Testis (tissue), 2 donors: ENCODE measurements at regions not wholly inside any gene's neighbourhood (a gene's known extent, or its start where the extent isn't known, plus 50 kb on each side); places are given as distances from the start of the nearest gene placed in this dataset.

ENCODE experiments used
- DNase-seq: peaks from one replicate; pipeline ENCODE4 v3.0.0-alpha.2; 2019
- H3K27ac ChIP-seq, 2 donors: fragments of 200-600 bp; sonication (generic); one replicate each; pipeline ENCODE4 v1.5.1; 2019
- H3K27me3 ChIP-seq: fragments of 200-600 bp; sonication (generic); one replicate; pipeline ENCODE4 v1.5.1; 2019
- H3K36me3 ChIP-seq: fragments of 200-600 bp; sonication (generic); one replicate; pipeline ENCODE4 v1.5.1; 2017; ENCODE audit warnings: low read depth; ENCODE audit errors: missing control alignments
- H3K4me1 ChIP-seq: fragments of 200-600 bp; sonication (generic); one replicate; pipeline ENCODE4 v1.5.1; 2019
- H3K4me3 ChIP-seq, 2 donors: fragments of 200-600 bp; sonication (generic); one replicate each; pipeline ENCODE4 v1.5.1; 2017 to 2019
- H3K9me3 ChIP-seq: fragments of 200-600 bp; sonication (generic); one replicate; pipeline ENCODE4 v1.5.1; 2017
- CTCF ChIP-seq, 3 experiments: fragments of 450-650 bp in 2 of 3; fragments of 200-600 bp in 1 of 3; sonication (generic) in 1 of 3; IDR thresholded peaks; one replicate each; pipeline ENCODE4 v1.5.1; 2016 to 2019; ENCODE audit warnings: antibody characterized with exemption in 3 of 3, mild to moderate bottlenecking in 2 of 3, moderate library complexity in 1 of 3
- POLR2A ChIP-seq: fragments of 450-650 bp; IDR thresholded peaks from one replicate; pipeline ENCODE4 v1.6.1; 2017; ENCODE audit warnings: antibody characterized with exemption, mild to moderate bottlenecking, moderate library complexity
- WGBS, 2 donors: methylation state at CpG; one replicate each; pipeline ENCODE4 v1.1.5; 2018; 5-methylcytosine and 5-hydroxymethylcytosine counted together
- intact Hi-C: fragments of 100-400 bp; cut with DNase I; formaldehyde crosslinking; loops from one replicate; pipeline ENCODE4 v1.15.1; 2023; ENCODE audit warnings: low total_unique reads

- intact Hi-C loops = no loop called here
- no peaks in the 10 kb centered on the region for H3K4me1 ChIP-seq
- DNase-seq = no peak
- no peak overlapping the region for H3K4me3 ChIP-seq
- no peak overlapping the region for H3K27ac ChIP-seq
- TF ChIP-seq POLR2A = no peak
- no peak for TF ChIP-seq CTCF (IDR thresholded peaks at IDR 0.05)
- no peaks in the 10 kb centered on the region for H3K27me3 ChIP-seq
- H3K9me3 ChIP-seq = no peaks in the 10 kb centered on the region
- H3K36me3 ChIP-seq = no peaks in the 10 kb centered on the region
These were observed 583.7 kb downstream of the TRIML1 start for GRCh38 chr4:188722911-188723310.

DNA sequence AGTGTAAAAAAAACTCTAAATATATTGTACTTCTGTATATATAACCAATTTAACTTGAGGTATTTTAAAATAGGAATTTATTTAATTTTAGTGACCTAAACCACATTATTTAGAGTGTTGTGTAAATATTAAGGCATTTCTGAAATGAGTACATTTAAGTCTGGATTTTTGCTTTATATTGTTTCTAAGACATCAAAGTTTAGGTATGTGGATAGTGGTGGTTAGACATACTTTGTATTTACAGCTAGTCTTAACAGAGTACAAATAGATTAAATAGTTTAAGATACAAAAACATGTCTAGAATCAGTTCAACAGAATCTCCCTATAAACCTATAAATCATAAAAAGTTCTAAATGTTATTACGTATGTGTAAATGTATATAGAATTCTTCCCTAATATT lies 588.5 kb downstream of the TRIML1 start:
- 94 to 95% methylated on average over 1 of the region's 1 CpG for WGBS, 2 donors

GRCh38 chr4:188728359-188728758 lies 589.1 kb downstream of the TRIML1 start:
- H3K36me3 ChIP-seq = no peaks in the 10 kb centered on the region
- TF ChIP-seq POLR2A = no peak
- TF ChIP-seq CTCF (IDR thresholded peaks at IDR 0.05) = no peak
- H3K9me3 ChIP-seq = no peaks in the 10 kb centered on the region
- DNase-seq = no peak
- no peak overlapping the region for H3K4me3 ChIP-seq
- no peak overlapping the region for H3K27ac ChIP-seq
- 45 to 47% methylated on average over 1 of the region's 1 CpG for WGBS, 2 donors
- peaks cover 4% of the 10 kb centered on the region for H3K4me1 ChIP-seq
- H3K27me3 ChIP-seq = no peaks in the 10 kb centered on the region
- intact Hi-C loops = no loop called here

More for the DNA sequence above, 588.5 kb downstream of the TRIML1 start:
- H3K36me3 ChIP-seq = no peaks in the 10 kb centered on the region
- H3K27ac ChIP-seq = no peak overlapping the region
- H3K27me3 ChIP-seq = no peaks in the 10 kb centered on the region
- H3K9me3 ChIP-seq = no peaks in the 10 kb centered on the region
- no peak for DNase-seq
- intact Hi-C loops = no loop called here
- TF ChIP-seq POLR2A (no peak), CTCF (IDR thresholded peaks at IDR 0.05) (no peak)
- H3K4me3 ChIP-seq = no peak overlapping the region
- H3K4me1 ChIP-seq = peaks cover 4% of the 10 kb centered on the region

DNA sequence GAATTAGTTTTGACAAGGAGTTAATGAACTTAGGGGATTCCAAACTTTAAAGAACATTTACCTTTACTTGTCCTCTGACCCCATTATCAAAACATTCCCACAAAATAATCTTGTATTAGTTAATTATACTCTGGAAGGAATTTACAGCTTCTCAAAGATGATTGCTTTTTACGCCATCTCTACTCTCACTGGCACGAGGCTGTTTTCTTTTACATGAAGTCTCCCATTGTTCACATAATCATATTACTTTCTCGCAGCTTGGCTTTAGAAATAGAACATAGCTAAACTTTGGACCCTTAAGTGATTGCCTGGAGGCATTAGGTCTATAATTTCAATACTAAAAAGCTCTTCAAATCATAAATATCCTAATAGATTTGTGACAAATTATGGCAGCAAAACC lies 592.9 kb downstream of the TRIML1 start:
- Histone ChIP-seq H3K4me3 (no peak overlapping the region), H3K36me3 (no peaks in the 10 kb centered on the region), H3K9me3 (no peaks in the 10 kb centered on the region), H3K27me3 (no peaks in the 10 kb centered on the region), H3K27ac (no peak overlapping the region), H3K4me1 (peaks cover 4% of the 10 kb centered on the region)
- intact Hi-C loops = no loop called here
- TF ChIP-seq POLR2A = no peak
- TF ChIP-seq CTCF (IDR thresholded peaks at IDR 0.05) = no peak
- DNase-seq = no peak
- 74 to 85% methylated on average over 3 of the region's 3 CpGs for WGBS, 2 donors

- 91 to 95% methylated on average over 10 to 15 of the region's 15 CpGs for WGBS, 2 donors
These were observed 595.8 kb downstream of the TRIML1 start for GRCh38 chr4:188735082-188735481.

More at GRCh38 chr4:188735082-188735481, 595.8 kb downstream of the TRIML1 start:
- no peak for TF ChIP-seq POLR2A
- TF ChIP-seq CTCF (IDR thresholded peaks at IDR 0.05) = no peak
- no peak overlapping the region for H3K27ac ChIP-seq
- no peaks in the 10 kb centered on the region for H3K36me3 ChIP-seq
- DNase-seq = no peak
- H3K4me1 ChIP-seq = no peaks in the 10 kb centered on the region
- intact Hi-C loops = no loop called here
- H3K27me3 ChIP-seq = no peaks in the 10 kb centered on the region
- no peak overlapping the region for H3K4me3 ChIP-seq
- H3K9me3 ChIP-seq = no peaks in the 10 kb centered on the region
